Mucosa of descending colon (tissue), 3 donors: ENCODE measurements at regions not wholly inside any gene's neighbourhood (a gene's known extent, or its start where the extent isn't known, plus 50 kb on each side); places are given as distances from the start of the nearest gene placed in this dataset.

Experiments
- ATAC-seq: fragments of 200-7000 bp; cut with Tn5 transposase; one replicate; pipeline ENCODE4 v1.9.1; 2020; ENCODE audit warnings: mild to moderate bottlenecking, moderate library complexity
- DNase-seq, 3 donors: peaks; one replicate each; pipeline ENCODE4 v3.0.0-alpha.2; 2020
- H3K36me3 ChIP-seq: fragments of 200-600 bp; one replicate; pipeline ENCODE4 v1.8.0; 2021; ENCODE audit warnings: low read depth, mild to moderate bottlenecking
- H3K4me1 ChIP-seq: fragments of 200-600 bp; one replicate; pipeline ENCODE4 v1.8.0; 2021; ENCODE audit warnings: low read depth, mild to moderate bottlenecking
- H3K4me3 ChIP-seq: fragments of 200-600 bp; one replicate; pipeline ENCODE4 v1.8.0; 2021; ENCODE audit warnings: mild to moderate bottlenecking
- H3K9me3 ChIP-seq: fragments of 200-600 bp; one replicate; pipeline ENCODE4 v1.8.0; 2021; ENCODE audit warnings: mild to moderate bottlenecking
- intact Hi-C, 2 donors: fragments of 100-400 bp; cut with DNase I in 1 of 2; cut with micrococcal nuclease in 1 of 2; formaldehyde crosslinking; loops; one replicate each; pipeline versions ENCODE4 v1.11.0 to v1.11.1; 2022; cut with DNase I, micrococcal nuclease
- TF ChIP-seq, protein P1 (sequence below): fragments of 200-600 bp; IDR thresholded peaks from one replicate; pipeline ENCODE4 v1.8.0; 2022; ENCODE audit warnings: antibody characterized with exemption, mild to moderate bottlenecking
- donor health status: DM: no; HTN: no; CAD: no; lungs with moderate emphysema.
- donor health status: DM: no; HTN: no; CAD: no.
- donor health status: DM: no; HTN: yes; CAD: no.

DNA sequence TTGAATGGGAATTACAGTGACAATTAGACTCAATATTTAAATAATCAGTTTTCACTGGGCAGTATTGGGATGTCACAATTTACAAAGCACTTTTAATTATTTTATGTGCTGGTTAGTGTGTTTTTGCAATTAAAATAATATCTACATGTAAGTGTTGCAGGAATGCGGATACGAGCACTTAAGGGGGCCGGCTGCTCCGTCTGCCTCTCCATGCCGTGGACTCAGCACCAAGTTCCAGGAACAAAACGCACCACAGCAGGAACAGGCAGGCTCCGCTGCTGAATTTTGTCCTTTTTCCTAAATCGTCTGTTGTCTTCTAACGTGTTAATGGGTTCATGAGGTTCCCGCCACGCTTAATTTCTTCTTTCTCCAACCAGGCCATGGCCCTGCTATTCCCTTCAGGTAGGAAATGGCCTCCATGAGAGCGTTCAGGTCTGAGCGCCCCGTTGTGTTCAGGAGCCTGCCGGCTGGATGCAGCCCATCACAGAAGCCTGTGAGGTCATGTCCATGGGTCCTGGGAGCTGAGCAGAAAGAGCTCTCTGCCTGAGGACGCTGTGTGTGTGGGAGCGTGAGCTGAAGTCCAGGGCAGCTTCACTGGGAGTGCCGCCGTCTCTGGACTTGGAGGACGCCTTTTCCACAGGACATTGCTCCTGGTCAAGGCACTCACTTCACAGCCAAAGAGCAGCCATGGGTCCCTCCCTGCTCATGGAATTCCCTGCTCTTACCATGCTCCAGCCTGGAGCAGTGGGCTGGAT is 730.3 kb downstream of the BRD1 start:
- Histone ChIP-seq H3K4me3 (no peak overlapping the region), H3K36me3 (no peaks in the 10 kb centered on the region)

DNA sequence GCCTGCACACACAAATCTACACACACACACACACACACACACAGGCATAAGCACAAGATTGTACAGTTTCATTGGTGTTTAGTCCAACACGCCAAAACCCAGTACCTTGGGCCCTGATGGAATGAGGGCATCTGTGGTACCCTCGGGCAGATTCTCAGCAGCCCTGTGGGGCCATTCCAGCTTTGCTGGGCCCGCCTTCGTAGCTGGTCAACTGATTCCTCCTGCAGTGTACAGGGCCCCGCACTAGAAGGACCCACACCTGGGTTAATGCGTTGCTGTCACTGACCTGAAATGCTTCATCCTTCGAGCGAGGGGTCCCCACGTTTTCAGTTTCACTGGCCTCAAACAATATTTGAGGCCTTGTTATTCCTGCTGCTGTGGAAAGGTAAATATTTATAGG is 731.2 kb downstream of the BRD1 start:
- H3K9me3 ChIP-seq = no peaks in the 10 kb centered on the region
- no peaks in the 10 kb centered on the region for H3K36me3 ChIP-seq
- H3K4me1 ChIP-seq = no peaks in the 10 kb centered on the region
- no peak for ATAC-seq
- H3K4me3 ChIP-seq = no peak overlapping the region
- no peak for DNase-seq
- TF ChIP-seq, protein P1, sequence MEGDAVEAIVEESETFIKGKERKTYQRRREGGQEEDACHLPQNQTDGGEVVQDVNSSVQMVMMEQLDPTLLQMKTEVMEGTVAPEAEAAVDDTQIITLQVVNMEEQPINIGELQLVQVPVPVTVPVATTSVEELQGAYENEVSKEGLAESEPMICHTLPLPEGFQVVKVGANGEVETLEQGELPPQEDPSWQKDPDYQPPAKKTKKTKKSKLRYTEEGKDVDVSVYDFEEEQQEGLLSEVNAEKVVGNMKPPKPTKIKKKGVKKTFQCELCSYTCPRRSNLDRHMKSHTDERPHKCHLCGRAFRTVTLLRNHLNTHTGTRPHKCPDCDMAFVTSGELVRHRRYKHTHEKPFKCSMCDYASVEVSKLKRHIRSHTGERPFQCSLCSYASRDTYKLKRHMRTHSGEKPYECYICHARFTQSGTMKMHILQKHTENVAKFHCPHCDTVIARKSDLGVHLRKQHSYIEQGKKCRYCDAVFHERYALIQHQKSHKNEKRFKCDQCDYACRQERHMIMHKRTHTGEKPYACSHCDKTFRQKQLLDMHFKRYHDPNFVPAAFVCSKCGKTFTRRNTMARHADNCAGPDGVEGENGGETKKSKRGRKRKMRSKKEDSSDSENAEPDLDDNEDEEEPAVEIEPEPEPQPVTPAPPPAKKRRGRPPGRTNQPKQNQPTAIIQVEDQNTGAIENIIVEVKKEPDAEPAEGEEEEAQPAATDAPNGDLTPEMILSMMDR = no peak
- intact Hi-C loops = no loop called here

More for the DNA sequence above, 730.3 kb downstream of the BRD1 start:
- TF ChIP-seq, protein P1 = no peak
- Histone ChIP-seq H3K4me1 (no peaks in the 10 kb centered on the region), H3K9me3 (no peaks in the 10 kb centered on the region)
- intact Hi-C loops = no loop called here
- ATAC-seq (no peak), DNase-seq (no peak)

DNA sequence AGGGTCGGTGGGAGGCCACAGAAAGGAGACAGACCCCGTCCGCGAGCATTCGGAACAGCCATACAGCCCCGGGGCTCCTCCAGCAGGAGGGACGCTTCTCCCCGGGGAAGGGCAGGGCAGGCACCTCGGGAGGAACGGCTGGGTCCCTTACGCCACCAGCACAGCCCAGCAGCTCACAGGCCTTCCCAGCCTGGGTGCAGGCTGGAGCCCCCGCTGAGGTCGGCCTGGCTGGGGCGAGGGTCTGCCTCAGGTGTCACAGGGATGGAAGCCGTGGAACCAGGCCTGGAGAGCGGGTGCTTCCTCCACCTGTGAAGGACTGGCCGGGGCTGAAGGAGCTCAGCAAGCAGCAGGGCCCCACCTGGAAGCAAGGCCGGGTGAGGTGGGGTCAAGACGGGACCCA is 732.3 kb downstream of the BRD1 start:
- H3K36me3 ChIP-seq = no peaks in the 10 kb centered on the region
- no peaks in the 10 kb centered on the region for H3K9me3 ChIP-seq
- ATAC-seq (no peak), DNase-seq (no peak)
- H3K4me1 ChIP-seq = no peaks in the 10 kb centered on the region
- intact Hi-C loops = no loop called here
- TF ChIP-seq, protein P1 = no peak
- no peak overlapping the region for H3K4me3 ChIP-seq

DNA sequence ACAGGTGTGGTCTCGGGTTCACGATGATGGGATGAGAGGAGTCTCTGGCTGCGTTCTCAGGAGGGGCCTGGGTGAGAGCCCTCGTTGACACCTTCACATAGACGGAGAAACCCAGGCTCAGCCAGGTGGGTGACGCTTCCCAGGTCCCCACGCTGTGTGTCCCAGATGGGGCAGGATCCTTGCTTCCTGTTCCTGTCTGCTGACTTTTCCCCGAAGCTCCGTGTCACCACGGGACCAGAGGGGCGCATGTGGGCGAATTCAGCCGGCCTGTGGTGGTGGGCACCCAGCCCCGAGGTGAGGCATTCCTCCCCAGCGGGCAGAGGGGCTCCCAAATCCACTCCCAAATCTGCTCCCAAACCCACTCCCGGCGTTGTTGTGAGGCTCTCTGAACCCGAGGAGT is 732.8 kb downstream of the BRD1 start:
- intact Hi-C loops = no loop called here
- TF ChIP-seq, protein P1 = no peak
- Histone ChIP-seq H3K36me3 (no peaks in the 10 kb centered on the region), H3K4me1 (no peaks in the 10 kb centered on the region), H3K9me3 (no peaks in the 10 kb centered on the region), H3K4me3 (no peak overlapping the region)
- ATAC-seq = no peak
- DNase-seq = no peak

DNA sequence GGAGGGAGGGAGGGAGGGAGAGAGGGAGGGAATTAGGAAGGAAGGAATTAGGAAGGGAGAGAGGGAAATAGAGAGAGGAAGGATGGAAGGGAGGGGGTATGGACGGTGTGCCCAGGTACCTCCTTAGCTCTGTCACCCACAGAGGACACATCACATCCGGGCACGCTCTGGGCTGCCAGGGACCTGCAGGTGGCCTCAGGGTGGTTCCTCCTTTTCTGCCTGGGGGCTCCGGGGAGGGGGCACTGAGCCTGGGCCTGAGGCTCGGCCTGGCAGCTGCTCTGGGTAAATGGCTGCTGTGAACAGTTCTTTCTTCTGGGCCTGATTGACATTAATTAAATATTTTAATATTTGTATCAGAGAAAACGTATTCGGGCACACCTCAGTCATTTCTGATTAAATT is 733.5 kb downstream of the BRD1 start:
- ATAC-seq = no peak
- Histone ChIP-seq H3K4me3 (no peak overlapping the region), H3K36me3 (no peaks in the 10 kb centered on the region), H3K9me3 (no peaks in the 10 kb centered on the region), H3K4me1 (no peaks in the 10 kb centered on the region)
- TF ChIP-seq, protein P1 = no peak
- DNase-seq = no peak
- intact Hi-C loops = no loop called here
